SW480 (cell line): ENCODE measurements at regions not wholly inside any gene's neighbourhood (a gene's known extent, or its start where the extent isn't known, plus 50 kb on each side); places are given as distances from the start of the nearest gene placed in this dataset.
A peak's percentile ranks its signal among the peaks of the same experiment; 100 is the strongest.

Experiments
- DNase-seq: peaks from one replicate; pipeline ENCODE4 v3.0.0-alpha.2; 2016; ENCODE audit warnings: low spot score

DNA sequence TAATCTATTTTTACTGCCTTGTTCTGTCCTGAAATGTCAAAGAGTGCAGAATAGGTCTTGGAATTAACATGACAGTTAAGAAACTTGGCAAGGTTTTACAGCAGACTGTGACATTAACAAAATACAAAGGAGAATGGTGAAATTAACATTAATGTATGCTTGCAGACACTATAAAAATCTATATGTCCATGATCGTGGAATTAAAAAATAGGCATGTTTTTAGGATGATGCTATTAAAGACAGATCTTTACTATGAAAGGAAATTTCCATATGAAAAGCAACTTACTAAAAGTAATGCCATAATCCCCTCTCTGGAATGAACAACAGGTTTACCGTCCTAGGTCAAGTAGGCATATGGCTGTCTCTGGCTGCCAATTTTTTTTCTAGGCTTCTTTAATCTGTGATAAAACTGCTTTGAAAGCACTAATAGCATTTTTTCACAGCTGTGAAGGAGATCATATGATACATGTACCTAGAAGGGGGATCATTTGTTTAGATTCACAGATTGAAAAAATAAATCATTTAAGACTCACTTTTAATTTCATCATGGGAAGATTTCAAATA, 291.5 kb downstream of the ZNF536 start:
- DNase-seq, result no peak

DNA sequence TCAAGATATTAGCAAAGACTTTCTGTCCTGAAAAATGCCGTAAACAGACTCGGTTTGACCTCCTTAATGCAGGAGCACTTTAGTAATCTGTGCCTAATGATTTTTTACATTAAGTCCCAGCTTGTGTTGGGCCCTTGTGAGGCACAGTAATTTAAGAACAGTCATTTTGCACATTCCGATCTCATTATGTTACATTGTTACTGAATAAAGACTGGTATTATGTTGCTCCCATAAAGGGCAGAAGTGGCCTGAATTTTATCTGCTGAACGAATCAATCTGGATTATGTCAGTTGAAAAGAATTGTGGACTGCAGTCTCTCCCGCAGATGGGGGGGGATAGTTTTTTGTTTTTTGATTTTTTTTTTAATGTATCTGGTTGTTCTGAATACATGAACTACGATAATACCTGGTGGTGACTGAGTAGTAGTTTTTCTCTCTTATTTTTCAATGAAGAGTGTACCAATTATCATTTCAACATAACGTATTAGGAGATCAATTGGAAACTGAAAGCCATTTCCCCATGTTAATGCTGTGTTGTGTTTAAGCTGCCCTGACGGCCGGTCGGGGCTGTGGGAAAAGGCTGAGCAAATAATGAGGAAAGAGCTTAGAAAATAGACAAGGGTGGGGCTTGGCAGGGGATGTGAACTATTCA, 290.2 kb downstream of the ZNF536 start:
- no peak for DNase-seq

DNA sequence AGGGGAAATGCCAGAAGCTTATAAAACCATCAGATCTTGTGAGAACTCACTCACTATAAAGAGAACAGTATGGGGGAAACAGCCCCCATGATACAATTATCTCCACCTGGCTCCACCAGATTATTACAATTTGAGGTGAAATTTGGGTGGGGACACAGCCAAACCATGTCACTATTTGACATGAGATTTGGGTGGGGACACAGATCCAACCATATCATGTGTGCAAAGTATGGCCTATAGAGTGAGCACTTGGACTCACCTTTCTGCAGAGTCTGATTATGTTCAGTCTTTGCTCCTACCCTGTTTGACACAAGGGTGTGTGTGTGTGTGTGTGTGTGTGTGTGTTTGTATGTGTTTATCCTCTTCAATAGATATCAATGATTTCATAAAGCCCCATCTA, 287.5 kb downstream of the ZNF536 start:
- DNase-seq, result no peak

DNA sequence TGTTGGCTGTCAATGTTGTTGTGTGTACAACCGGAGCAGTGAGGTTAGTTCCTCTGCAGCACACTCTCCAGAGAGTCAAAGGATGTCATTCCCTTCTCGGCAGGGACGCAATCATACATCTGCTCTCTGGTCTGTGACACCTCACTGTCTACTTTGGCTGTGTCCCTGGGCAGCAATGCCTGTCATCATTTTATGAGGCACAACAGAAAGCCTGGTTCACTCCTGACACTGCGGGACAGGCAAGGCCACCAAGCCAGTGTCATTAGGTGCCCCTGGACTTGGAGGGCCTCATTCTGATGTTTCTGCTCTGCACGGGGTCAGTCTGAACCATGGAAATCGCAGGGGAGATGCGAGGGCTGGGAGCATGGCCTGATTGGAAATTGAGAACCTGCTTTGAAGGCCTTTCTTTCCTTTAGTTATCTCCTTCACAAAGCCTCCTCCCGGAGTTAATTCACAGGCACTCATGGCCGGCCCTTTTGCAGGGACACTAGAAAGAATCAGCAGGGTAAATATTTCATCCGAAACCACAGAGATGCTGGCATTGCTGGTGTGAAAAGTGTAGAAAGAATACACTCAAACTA, 284.4 kb downstream of the ZNF536 start:
- DNase-seq, result no peak

DNA sequence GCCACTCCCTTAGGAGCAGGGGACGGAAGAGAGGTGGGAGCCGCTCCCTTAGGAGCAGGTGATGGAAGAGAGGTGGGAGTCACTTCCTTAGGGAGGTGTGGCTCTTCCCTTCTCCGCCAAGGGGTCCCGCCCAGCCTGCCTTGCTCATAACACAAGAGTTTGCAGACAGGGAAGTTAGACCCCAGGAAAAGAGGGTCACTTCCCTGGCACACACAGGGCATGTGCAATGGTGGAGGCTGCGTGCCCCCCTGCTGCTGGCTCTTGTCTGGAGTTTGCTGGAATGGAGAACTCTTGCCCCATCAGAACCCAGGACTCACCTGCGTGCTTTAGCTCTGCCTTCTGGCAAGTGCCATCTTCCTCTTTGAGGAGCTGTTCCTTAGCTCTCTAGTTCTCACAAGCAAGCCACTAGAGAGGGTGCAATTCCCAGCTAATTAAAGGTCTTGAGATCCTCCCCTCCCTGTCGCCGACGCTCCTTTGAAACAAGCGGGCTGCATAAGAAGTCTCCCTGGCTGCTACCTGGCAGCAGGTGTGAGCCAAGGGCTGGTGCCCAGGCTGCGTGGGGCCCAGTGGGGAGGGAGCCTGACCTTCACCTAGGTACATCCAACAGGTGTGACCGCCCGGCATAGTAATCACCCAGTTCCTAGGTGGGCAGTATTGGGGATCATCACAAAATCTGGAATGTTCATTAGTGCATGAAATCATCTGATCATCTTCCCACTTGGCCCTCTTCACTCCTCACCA, 281.6 kb downstream of the ZNF536 start:
- no peak for DNase-seq

DNA sequence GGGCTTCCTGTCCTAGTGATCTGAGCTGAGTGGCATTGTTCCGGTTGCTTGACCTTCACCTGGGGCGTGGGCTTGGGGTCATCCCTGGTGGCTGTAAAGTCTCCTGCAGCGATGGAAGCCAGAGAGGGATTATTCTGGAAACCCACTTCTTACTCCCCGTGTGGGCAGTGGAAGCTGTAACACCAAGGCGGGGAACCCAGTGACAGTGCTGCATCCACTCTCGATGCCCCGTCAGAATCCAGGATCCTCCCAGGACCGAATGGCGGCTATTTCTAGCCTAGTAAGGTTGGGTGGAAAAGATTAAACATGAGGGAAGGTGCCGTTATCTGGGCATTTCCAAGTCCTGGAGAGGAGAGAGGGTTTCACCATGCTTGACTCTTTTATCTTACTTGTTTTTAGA, 280.6 kb downstream of the ZNF536 start:
- no peak for DNase-seq

DNA sequence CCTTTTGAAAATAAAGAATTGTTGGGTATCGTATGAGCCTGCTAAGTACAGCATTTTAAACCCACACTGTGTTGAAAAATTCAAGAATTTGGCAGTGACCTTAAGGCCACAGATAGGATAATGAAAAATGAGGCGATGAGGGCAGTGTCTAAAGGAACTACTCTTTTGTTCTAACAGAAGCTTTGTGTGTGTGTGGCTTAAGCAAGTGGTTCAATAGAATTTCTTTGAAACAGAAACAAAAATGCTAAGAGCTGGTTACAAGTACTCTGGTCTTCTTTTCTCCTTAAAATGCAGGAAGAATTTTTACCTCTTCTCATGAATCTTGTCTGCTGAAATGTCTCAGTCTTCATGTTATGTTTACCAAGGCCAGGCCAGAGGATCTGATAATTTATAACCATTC, 279.5 kb downstream of the ZNF536 start:
- no peak for DNase-seq

DNA sequence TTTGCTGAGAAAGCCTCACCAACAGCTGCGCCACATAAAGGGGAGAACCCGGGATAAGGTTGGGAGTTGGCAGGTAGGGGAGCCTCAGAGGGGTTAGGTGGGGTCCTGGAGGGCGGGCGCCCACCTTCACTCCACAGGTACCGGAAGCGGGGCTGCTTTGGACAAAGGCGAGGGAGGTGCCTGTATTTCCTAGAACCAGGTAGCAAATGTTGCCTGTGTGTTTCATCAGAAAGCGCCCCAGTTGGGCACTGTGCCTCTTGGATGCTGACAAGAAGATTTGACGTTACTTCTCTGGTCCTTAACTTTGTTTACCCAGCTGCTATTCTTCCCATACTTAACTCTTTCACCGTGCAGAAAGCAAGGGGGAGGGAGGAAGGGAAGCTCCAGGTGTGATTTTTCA, 278.9 kb downstream of the ZNF536 start:
- no peak for DNase-seq

DNA sequence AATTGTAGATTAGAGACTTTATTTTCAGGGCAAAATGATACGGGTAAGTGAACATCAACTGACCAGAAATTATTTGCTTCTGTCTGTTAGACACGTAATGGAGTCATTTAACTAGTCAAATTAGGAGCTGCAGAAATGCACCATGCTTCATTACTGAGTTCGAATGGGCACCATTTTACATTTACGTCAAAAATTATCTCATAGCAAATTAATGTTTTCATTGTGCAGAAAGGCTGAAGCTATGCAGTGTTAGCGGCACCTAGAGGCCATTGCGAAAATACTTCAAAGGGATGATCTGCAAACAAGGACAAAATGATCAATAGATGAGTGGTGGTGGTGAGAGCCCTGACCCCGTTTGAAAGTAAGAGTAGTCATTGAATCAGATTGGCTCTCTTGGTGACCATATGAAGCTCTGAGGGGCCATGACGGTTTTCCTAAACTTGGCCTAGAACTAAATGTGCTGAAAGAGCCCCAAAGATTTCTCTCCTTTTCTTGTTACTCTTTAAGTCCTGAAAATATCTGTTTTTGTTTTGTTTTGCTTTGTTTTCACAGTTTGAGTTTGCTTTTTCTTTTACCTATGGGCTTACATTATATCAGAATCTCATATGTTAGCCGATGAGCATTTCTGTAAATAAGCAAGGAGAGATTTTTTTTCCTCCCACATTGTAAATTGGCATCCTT, 277.9 kb downstream of the ZNF536 start:
- peak; percentile 45 for DNase-seq

DNA sequence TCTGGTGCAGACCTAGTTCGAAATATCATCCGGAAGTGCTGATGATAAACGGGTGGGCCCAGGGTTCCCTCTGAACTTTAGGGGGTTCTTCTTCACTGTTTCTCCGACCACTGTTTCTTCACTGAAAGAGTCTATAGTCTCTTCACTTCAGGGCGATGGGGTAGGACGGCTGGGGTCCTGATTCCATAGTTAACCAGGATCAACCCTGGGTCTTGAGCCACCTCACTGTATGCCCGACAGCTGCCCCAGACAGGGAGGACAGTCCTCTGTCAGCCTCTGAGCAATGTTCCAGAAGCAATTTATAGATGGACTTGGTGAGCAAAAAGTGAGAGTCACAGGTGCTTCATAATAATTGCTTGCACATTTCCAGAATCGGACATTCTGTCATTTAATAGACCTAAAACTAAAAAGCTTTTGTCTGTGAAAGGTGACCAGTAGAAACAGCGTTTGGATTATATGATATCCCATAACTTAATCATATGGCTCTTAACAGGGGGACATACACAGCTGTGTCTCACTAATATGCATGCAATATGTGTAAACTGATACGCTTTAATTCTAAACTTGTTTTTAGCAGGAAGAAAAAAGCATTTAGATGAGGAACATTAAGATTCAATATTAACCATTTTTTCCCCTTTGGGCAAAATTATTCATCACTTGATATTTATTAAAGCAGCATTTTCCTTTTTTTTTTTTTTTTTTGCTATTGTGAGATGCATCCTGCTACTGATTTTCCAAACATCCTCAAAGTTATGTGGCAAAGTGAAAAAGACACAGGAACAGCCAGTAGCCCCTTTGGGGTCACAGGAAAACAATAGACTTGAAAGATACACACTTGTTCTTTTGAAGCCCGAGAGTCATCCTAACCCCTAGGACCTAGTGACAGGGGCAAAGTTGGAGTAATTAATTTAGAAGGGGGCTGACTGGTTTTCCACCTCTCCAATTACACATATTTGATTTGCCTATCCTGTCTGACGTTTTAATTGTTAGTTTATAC, 277.0 kb downstream of the ZNF536 start:
- no peak for DNase-seq

DNA sequence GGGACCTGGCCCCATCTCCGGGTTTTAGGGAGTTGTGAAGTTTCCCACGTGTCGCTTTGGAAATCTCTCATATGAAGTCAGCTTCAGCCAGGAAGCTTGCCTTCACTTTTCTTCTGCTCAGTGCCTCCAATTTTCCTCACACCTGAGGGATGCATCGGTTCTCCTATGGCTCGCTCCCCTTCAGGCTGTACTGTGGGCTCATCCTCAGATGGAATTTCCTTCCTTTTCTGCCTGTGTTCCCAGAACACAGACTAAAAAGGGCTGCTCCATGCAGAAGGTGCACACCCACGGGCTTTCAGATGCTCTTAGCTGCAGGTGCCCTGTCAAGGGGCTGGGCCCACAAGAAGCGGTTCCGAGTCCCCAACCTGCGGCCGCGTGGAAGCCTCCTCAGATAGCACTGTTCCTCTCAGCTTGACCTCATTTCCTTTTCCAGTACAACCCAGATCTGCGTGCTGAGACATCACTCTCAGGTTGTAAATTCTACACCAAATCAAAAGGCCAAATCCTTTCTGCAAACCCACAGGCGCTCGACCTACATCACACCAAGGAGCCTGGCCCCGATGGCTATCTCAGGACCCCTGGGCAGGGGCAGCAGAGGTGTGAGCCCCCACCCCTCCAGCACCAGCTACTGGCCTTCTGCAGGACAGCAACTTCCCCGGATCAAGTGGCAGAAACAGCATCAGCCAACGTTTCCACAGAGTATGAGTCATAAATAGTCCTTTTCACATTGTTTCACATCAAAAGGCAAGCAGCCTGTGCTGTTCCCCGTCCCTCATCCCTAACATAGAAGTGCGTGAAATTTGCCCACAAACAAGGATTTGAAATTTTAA, 275.9 kb downstream of the ZNF536 start:
- peak; percentile 6 for DNase-seq

DNA sequence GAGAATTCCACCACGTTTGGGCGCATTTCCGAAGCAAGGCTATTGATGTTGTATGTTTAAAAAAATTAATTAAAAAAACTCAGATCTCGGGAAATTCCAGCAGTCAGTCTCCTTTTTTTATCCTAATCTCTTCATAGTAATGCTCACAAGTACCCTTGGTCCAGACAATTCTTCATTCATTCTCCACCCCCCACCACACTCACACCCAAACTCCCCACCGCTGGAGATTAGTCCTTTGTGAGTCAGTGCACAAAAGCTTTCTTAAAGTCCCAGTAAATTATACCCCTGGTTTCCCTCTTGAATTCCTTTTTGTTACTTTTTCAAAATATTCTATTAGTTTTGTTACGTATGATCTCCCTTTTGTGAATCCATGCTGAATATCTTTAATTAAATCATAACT, 274.6 kb downstream of the ZNF536 start:
- no peak for DNase-seq

DNA sequence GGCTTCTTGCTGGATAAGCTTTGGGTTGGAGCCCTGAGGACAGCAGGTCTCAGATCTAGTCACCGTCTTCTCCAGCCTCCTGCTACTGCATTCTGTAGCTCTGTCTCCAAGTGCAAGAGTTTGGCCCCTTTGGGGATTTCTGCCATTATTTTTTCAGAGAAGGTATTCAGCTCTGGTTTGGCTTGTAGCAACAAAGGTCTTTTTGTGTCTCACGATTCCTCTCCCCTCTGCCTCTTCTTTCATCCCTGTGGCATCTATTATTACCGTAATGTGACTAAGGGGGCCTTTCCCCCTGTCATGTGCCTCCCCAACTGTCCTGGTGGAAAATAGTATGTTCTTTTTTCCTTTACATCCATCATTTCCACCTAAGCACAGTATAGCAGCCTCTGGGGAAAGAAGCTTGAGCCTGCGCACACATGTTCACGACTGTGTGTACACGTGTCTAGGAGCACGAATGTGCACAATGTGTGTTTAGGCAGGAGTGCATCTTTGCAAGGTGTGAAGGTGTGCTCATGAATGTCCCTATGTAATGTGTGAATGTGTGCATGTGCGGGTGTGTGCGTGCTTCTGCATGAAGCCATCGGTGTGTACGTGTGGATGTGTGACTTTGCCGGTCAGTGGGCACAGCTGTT, 273.9 kb downstream of the ZNF536 start:
- DNase-seq, result no peak

DNA sequence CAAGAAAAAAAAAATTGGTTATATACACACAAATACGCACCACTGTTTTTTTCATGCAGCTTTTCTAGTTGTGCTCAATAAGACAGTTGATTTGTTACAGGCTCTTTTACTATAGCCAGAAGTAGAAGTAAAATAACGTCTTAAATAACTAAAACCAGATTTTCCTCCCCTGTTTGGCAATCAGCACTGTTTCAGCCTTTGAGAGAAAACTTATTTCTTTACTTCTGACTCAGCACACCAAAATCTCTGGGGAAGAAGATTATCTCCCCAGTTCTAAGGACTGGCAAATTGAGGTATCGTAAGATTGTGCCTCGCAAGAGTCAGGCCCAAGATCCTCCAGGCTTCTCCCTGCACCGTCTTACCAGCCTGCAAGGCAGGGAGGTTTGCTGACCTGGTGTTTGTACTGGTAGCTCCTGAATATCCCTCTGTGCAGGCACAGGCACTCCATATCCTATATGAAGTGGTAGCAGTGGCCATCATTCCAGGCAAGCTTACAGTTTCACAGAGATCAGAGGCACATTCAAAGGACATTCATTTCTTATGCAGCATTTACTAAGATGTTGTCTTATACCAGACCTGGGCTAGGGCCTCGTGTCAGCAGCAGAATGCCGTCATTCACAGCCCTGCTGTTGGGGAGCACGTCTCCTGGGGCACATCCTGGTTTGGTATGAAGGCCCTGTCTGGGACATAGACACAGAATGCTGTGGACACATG, 268.2 kb downstream of the ZNF536 start:
- no peak for DNase-seq

DNA sequence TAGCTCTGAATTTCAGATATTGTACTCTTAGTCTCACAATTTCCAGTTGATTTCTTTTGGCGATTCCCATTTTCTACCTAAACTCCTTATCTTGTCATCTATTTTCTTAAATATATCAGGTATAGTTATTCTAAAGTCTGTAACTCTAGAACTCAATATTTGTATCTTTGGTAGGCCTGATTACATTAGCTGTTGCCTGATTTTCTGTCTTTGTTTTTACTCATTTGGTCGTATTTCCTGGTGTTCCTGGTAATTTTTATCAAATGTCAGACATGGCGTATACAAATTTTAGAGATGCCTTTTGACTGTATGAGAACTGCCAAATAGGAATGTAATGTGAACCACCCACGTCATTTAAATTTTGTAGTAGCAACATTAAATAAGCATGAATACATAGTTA, 266.7 kb downstream of the ZNF536 start:
- no peak for DNase-seq

DNA sequence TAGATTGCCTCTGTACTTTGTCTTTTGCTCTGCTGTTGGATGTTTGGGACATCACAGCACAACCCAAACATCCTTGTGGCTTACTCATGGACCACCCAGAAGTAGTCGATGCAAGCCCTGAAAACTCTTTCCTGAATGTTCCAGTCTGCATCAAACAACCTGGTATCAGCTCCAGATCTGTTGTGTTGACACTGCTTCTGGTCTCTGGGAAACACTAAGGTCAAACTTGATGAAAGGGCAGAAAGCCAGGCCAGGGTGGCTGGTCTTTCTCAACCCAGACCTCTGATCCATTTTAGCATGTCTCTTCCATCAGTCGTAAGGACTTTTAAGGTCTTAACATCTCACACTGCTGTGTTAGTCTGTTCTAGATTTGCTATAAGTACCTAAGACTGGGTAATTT, 265.7 kb downstream of the ZNF536 start:
- no peak for DNase-seq

DNA sequence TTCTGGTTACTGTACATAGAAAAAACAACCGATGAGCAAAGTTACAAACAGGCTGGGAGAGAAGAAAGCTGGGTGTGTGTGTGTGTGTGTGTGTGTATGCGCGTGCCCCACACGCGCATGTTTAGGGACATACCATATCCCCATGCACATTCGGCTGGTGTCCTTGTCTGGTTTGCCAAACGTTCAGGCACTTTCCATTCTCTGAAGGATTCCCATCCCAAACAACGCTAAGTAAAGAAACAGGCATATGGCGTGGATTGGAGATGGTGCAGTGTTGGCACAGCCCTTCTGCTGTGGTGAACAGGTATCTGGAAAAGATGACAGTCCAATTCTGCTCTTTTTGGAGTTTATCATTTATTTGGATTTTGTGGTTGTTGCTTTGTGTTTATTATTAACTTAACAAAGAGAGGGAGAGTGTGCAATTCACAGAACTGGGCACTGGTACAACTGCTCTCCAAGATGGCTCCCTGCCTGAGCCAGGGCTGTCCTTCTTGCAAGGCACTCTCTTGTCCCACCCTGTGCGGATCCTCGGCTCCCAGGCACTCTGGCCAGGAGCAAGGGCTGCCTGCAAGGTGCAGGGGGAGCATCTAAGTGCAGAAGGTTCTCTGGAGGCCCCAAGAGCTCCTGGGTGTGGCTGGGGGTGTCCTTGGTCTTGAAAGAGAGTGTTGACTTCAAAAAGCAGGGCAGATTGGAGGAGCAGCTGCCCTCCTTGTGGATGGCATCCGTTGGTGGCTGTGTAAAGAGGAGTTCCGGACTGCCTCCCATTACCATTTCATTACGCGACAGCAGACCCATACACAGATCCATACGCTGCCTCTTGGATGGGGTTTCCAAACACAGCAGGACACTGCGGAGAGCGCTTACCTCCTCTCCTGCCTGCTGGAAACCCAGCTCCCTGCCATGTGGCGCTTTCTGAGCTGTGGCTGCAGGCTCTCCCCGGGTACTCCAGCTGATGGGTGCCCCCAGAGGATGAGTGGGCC, 263.1 kb downstream of the ZNF536 start:
- no peak for DNase-seq
